Body of pancreas (tissue), 4 donors: ENCODE measurements at regions not wholly inside any gene's neighbourhood (a gene's known extent, or its start where the extent isn't known, plus 50 kb on each side); places are given as distances from the start of the nearest gene placed in this dataset.
"Not testable (repeated sequence)": the region's sequence is repeated elsewhere in the genome, so short reads cannot be mapped to it uniquely, and the experiment has no call there.

Source experiments
- ATAC-seq: fragments of 150-250 bp; one replicate; pipeline ENCODE4 v1.9.1; 2016
- DNase-seq, 4 donors: peaks; one replicate each; pipeline ENCODE4 v3.0.0-alpha.2; 2019
- H3K27ac ChIP-seq, 4 donors: fragments of 200-600 bp; sonication (generic); 1 replicate in 3 of 4; 2 replicates in 1 of 4; pipeline versions ENCODE4 v1.5.1 to v1.6.1; 2016 to 2019; ENCODE audit warnings: mild to moderate bottlenecking in 1 of 4, mixed read lengths in 1 of 4, moderate library complexity in 1 of 4
- H3K27me3 ChIP-seq, 2 donors: fragments of 200-600 bp; sonication (generic); one replicate each; pipeline ENCODE4 v1.6.0; 2016; ENCODE audit warnings: mild to moderate bottlenecking in 1 of 2
- H3K36me3 ChIP-seq, 2 donors: fragments of 200-600 bp; sonication (generic); replicated peaks in 1 of 2; 2 replicates each; pipeline ENCODE4 v1.5.1; 2016; ENCODE audit warnings: low read depth in 2 of 2; ENCODE audit not compliant: insufficient read depth in 1 of 2
- H3K4me1 ChIP-seq: fragments of 200-600 bp; sonication (generic); one replicate; pipeline ENCODE4 v1.6.0; 2016
- H3K4me3 ChIP-seq, 2 donors: fragments of 200-600 bp; sonication (generic); 1 replicate in 1 of 2; 2 replicates in 1 of 2; pipeline ENCODE4 v1.5.1; 2016 to 2019
- H3K9me3 ChIP-seq, 3 donors: fragments of 200-600 bp; sonication (generic); 1 replicate in 2 of 3; 2 replicates in 1 of 3; pipeline ENCODE4 v1.5.1; 2016
- POLR2A ChIP-seq, 3 donors: fragments of 450-650 bp; IDR thresholded peaks; one replicate each; pipeline ENCODE4 v1.6.1; 2016; ENCODE audit warnings: antibody characterized with exemption in 3 of 3, mild to moderate bottlenecking in 2 of 3
- WGBS, 2 donors: methylation state at CpG; one replicate each; pipeline ENCODE4 v1.1.5; 2017; 5-methylcytosine and 5-hydroxymethylcytosine counted together
- intact Hi-C: fragments of 100-400 bp; cut with DNase I; formaldehyde crosslinking; loops from one replicate; pipeline ENCODE4 v1.15.1; 2023
- TF ChIP-seq, protein P1 (sequence below), 7 experiments: fragments of 450-650 bp in 4 of 7; fragments of 200-600 bp in 3 of 7; sonication (generic) in 3 of 7; IDR thresholded peaks; one replicate each; pipeline ENCODE4 v1.5.1; 2016 to 2019; ENCODE audit warnings: antibody characterized with exemption in 7 of 7

DNA sequence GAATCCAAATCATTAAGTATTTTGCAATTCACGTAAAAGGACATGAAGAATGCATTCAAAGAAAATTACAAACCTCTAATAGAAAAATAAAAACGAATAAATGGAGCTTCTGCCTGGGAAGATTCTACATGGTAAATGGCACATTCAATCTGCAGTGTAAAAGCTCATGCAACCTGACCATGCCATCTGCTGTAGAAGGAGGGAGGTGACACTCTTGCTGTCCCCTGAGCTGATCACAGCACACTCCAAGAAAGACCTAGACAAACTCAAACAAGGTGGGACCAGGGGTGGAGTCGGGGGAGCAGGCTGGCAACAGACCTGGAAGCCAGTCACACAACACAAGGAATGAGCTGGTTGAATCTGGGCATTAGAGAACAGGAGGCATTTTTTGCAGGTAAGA is 101.8 kb downstream of the BDH1 start:
- no peak for DNase-seq
- WGBS, 2 donors, result 38% methylated on average over 3 of the region's 3 CpGs

GRCh38 chr3:197450810-197451209 is 105.0 kb downstream of the BDH1 start:
- intact Hi-C loops, result no loop called here
- TF ChIP-seq POLR2A (IDR thresholded peaks at IDR 0.05), result no peak
- TF ChIP-seq, protein P1, sequence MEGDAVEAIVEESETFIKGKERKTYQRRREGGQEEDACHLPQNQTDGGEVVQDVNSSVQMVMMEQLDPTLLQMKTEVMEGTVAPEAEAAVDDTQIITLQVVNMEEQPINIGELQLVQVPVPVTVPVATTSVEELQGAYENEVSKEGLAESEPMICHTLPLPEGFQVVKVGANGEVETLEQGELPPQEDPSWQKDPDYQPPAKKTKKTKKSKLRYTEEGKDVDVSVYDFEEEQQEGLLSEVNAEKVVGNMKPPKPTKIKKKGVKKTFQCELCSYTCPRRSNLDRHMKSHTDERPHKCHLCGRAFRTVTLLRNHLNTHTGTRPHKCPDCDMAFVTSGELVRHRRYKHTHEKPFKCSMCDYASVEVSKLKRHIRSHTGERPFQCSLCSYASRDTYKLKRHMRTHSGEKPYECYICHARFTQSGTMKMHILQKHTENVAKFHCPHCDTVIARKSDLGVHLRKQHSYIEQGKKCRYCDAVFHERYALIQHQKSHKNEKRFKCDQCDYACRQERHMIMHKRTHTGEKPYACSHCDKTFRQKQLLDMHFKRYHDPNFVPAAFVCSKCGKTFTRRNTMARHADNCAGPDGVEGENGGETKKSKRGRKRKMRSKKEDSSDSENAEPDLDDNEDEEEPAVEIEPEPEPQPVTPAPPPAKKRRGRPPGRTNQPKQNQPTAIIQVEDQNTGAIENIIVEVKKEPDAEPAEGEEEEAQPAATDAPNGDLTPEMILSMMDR (IDR thresholded peaks at IDR 0.05), result no peak
- ATAC-seq, result no peak
- no peak overlapping the region for H3K4me3 ChIP-seq
- DNase-seq, result no peak
- H3K36me3 ChIP-seq, result no peaks in the 10 kb centered on the region
- H3K4me1 ChIP-seq, result peaks cover 2% of the 10 kb centered on the region
- H3K27ac ChIP-seq, result no peak overlapping the region
- H3K9me3 ChIP-seq, result no peaks in the 10 kb centered on the region
- H3K27me3 ChIP-seq, result no peaks in the 10 kb centered on the region
- 82% methylated on average over 4 of the region's 4 CpGs for WGBS, 2 donors

More for the DNA sequence above, 101.8 kb downstream of the BDH1 start:
- Histone ChIP-seq H3K4me1 (peaks cover 15% of the 10 kb centered on the region), H3K36me3 (no peaks in the 10 kb centered on the region), H3K27ac (no peak overlapping the region), H3K27me3 (no peaks in the 10 kb centered on the region), H3K4me3 (no peak overlapping the region), H3K9me3 (no peaks in the 10 kb centered on the region)
- TF ChIP-seq, protein P1 (IDR thresholded peaks at IDR 0.05), result peak in 2 of 7 experiments; percentile 11 to 12
- TF ChIP-seq POLR2A (IDR thresholded peaks at IDR 0.05), result no peak
- ATAC-seq, result no peak
- intact Hi-C loops, result no loop called here

DNA sequence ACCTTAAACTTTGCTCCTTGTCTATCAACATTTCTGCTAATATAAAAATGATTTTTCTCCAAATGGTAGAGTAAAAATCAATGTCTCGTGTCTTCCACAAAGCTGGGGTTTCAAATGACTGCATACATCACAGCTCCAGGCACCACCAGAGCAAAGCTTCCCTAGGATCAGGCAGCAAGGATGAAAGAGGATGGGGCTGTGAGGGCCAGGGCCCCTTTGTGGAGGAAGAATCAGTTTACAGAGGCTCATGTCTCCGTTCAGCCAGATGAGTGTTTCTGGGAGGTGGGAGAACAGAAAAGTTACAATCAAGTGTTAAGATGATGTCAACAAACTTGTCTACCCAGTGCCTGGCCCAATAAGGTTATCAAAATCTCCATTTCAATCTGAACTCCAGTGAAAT is 105.5 kb downstream of the BDH1 start:
- no peak for TF ChIP-seq POLR2A (IDR thresholded peaks at IDR 0.05)
- TF ChIP-seq, protein P1 (IDR thresholded peaks at IDR 0.05), result no peak
- 83 to 91% methylated on average over 2 of the region's 2 CpGs for WGBS, 2 donors
- H3K4me3 ChIP-seq, result no peak overlapping the region
- H3K4me1 ChIP-seq, result no peaks in the 10 kb centered on the region
- DNase-seq (no peak), ATAC-seq (no peak)
- no peak overlapping the region for H3K27ac ChIP-seq
- no peaks in the 10 kb centered on the region for H3K9me3 ChIP-seq
- intact Hi-C loops, result no loop called here
- H3K36me3 ChIP-seq, result no peaks in the 10 kb centered on the region
- no peaks in the 10 kb centered on the region for H3K27me3 ChIP-seq

GRCh38 chr3:197449181-197449580 is 106.6 kb downstream of the BDH1 start:
- DNase-seq, H3K27ac ChIP-seq, H3K4me1 ChIP-seq, H3K36me3 ChIP-seq, ATAC-seq, H3K27me3 ChIP-seq, intact Hi-C loops, H3K4me3 ChIP-seq, H3K9me3 ChIP-seq: not testable (repeated sequence)
- 86 to 97% methylated on average over 3 of the region's 3 CpGs for WGBS, 2 donors

- intact Hi-C loops, result not testable (repeated sequence)
- 80 to 82% methylated on average over 6 of the region's 6 CpGs for WGBS, 2 donors
These were observed 108.0 kb downstream of the BDH1 start for GRCh38 chr3:197447781-197448180.

GRCh38 chr3:197447057-197447456 is 108.7 kb downstream of the BDH1 start:
- Histone ChIP-seq H3K36me3 (no peaks in the 10 kb centered on the region), H3K27ac (no peak overlapping the region), H3K27me3 (no peaks in the 10 kb centered on the region), H3K4me1 (no peaks in the 10 kb centered on the region), H3K4me3 (no peak overlapping the region), H3K9me3 (no peaks in the 10 kb centered on the region)
- ATAC-seq (no peak), DNase-seq (no peak)
- intact Hi-C loops, result no loop called here
- no peak for TF ChIP-seq POLR2A (IDR thresholded peaks at IDR 0.05)
- TF ChIP-seq, protein P1 (IDR thresholded peaks at IDR 0.05), result no peak
- 83 to 87% methylated on average over 7 of the region's 7 CpGs for WGBS, 2 donors

More at GRCh38 chr3:197447781-197448180, 108.0 kb downstream of the BDH1 start:
- not testable (repeated sequence) for H3K27me3 ChIP-seq, H3K9me3 ChIP-seq, H3K36me3 ChIP-seq, ATAC-seq, DNase-seq, H3K27ac ChIP-seq, H3K4me1 ChIP-seq, H3K4me3 ChIP-seq
